Smooth muscle cell (in vitro differentiated cells): ENCODE measurements at regions not wholly inside any gene's neighbourhood (a gene's known extent, or its start where the extent isn't known, plus 50 kb on each side); places are given as distances from the start of the nearest gene placed in this dataset.

Source experiments
- DNase-seq: peaks from one replicate; lab custom pipeline; 2025; ENCODE audit not compliant: unreplicated experiment; lab: John Stamatoyannopoulos, UW
- H2AFZ ChIP-seq: fragments of 200-600 bp; sonication (generic); 2 replicates; pipeline ENCODE4 v1.6.0; 2016; ENCODE audit warnings: antibody characterized with exemption, low read depth, mild to moderate bottlenecking
- H3F3A ChIP-seq: fragments of 200-600 bp; sonication (generic); 2 replicates; pipeline ENCODE4 v1.6.0; 2017; ENCODE audit warnings: antibody characterized with exemption, low read depth
- H3K27ac ChIP-seq: fragments of 200-600 bp; sonication (generic); 2 replicates; pipeline ENCODE4 v1.5.1; 2016; ENCODE audit warnings: low read depth, mild to moderate bottlenecking
- H3K27me3 ChIP-seq: fragments of 200-600 bp; sonication (generic); 2 replicates; pipeline ENCODE4 v1.6.1; 2016; ENCODE audit warnings: low read depth, mild to moderate bottlenecking
- H3K36me3 ChIP-seq: fragments of 200-600 bp; sonication (generic); 2 replicates; pipeline ENCODE4 v1.5.1; 2016; ENCODE audit warnings: low read depth
- H3K4me1 ChIP-seq: fragments of 200-600 bp; sonication (generic); 2 replicates; pipeline ENCODE4 v1.5.1; 2016; ENCODE audit warnings: low read depth
- H3K4me2 ChIP-seq: fragments of 200-600 bp; sonication (generic); 2 replicates; pipeline ENCODE4 v1.6.0; 2016; ENCODE audit warnings: mild to moderate bottlenecking
- H3K4me3 ChIP-seq: fragments of 200-600 bp; sonication (generic); 2 replicates; pipeline ENCODE4 v1.5.1; 2016; ENCODE audit warnings: mild to moderate bottlenecking
- H3K79me2 ChIP-seq: fragments of 200-600 bp; sonication (generic); 2 replicates; pipeline ENCODE4 v1.6.0; 2016; ENCODE audit warnings: low read depth, mild to moderate bottlenecking
- H3K9ac ChIP-seq: fragments of 200-600 bp; sonication (generic); 2 replicates; pipeline ENCODE4 v1.6.0; 2016; ENCODE audit warnings: low read depth
- H3K9me3 ChIP-seq: fragments of 200-600 bp; sonication (generic); replicated peaks from 2 replicates; pipeline ENCODE4 v1.5.1; 2016; ENCODE audit warnings: low read depth
- H4K20me1 ChIP-seq: fragments of 200-600 bp; sonication (generic); 2 replicates; pipeline ENCODE4 v1.6.0; 2016; ENCODE audit warnings: low read depth
- WGBS: methylation state at CpG from one replicate; pipeline ENCODE4 v1.1.7; 2016; ENCODE audit warnings: low lambda C conversion rate; 5-methylcytosine and 5-hydroxymethylcytosine counted together
- TF ChIP-seq, protein P1 (sequence below): fragments of 200-600 bp; sonication (generic); IDR thresholded peaks from 2 replicates; pipeline ENCODE4 v1.5.1; 2017; ENCODE audit warnings: borderline replicate concordance, mild to moderate bottlenecking, antibody characterized with exemption; ENCODE audit not compliant: insufficient read depth, poor library complexity, severe bottlenecking

DNA sequence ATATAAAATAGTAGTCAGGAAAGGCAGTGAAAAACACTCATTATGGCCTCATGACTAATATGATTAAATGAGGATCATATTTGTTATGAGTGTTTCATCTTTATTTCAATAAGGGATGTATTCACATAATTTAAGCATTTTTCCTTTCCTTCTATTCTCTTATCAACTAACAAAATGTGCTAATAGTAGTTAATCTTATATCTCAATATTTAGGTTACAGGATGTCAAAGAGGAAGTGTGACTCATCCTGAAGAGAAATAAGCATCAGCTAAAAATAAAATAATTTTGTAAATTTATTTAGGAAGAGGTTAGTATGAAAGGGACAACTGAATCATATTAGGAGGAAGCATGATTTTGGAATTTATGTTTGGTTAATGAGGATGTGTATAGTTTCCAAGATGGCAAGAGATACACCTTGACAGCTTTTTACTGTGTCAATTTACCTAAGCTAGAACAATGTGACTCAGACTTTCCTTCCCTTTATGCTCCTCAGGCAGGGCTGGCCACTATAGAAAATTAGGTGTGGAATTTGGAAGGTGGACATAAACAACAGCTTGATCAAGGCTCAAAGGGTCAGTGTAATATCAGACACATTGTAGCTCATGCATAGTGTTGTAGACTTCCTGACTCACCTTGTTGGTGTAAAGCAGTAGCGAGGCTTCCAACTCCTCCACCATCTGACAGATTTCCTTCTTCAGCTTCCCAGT, 172.7 kb downstream of the SLITRK1 start:
- H3F3A ChIP-seq: no peaks in the 10 kb centered on the region
- no peak for DNase-seq
- H2AFZ ChIP-seq: no peak overlapping the region
- no peaks in the 10 kb centered on the region for H4K20me1 ChIP-seq
- no peaks in the 10 kb centered on the region for H3K4me1 ChIP-seq
- no peak overlapping the region for H3K4me2 ChIP-seq
- no peaks in the 10 kb centered on the region for H3K79me2 ChIP-seq
- H3K9me3 ChIP-seq: no peaks in the 10 kb centered on the region
- H3K36me3 ChIP-seq: no peaks in the 10 kb centered on the region
- no peak overlapping the region for H3K9ac ChIP-seq
- no peaks in the 10 kb centered on the region for H3K27me3 ChIP-seq
- no peak overlapping the region for H3K27ac ChIP-seq
- no peak overlapping the region for H3K4me3 ChIP-seq
- 100% methylated on average over 1 of the region's 1 CpG for WGBS
- TF ChIP-seq, protein P1, sequence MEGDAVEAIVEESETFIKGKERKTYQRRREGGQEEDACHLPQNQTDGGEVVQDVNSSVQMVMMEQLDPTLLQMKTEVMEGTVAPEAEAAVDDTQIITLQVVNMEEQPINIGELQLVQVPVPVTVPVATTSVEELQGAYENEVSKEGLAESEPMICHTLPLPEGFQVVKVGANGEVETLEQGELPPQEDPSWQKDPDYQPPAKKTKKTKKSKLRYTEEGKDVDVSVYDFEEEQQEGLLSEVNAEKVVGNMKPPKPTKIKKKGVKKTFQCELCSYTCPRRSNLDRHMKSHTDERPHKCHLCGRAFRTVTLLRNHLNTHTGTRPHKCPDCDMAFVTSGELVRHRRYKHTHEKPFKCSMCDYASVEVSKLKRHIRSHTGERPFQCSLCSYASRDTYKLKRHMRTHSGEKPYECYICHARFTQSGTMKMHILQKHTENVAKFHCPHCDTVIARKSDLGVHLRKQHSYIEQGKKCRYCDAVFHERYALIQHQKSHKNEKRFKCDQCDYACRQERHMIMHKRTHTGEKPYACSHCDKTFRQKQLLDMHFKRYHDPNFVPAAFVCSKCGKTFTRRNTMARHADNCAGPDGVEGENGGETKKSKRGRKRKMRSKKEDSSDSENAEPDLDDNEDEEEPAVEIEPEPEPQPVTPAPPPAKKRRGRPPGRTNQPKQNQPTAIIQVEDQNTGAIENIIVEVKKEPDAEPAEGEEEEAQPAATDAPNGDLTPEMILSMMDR: no peak

DNA sequence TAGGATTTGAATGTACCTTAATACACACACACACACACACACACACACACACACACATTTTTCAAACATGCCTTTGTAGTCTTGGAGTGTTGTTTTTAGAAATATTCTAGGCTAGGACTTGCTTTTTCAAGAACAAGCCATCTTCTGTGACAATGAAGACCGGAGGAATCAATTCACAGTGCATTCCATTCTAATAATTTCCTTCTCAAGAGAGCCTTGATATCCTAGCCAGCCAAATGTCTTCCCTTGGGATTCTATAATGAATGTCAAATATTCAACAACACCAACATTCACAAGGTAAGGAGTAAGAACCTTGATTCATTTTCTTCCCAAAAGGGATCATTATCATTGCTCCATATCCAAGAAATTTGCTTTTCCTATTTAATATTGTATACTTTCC, 180.3 kb downstream of the SLITRK1 start:
- H4K20me1 ChIP-seq: no peaks in the 10 kb centered on the region
- H2AFZ ChIP-seq: no peak overlapping the region
- no peak overlapping the region for H3K4me3 ChIP-seq
- H3K79me2 ChIP-seq: no peaks in the 10 kb centered on the region
- no peaks in the 10 kb centered on the region for H3K27me3 ChIP-seq
- no peak overlapping the region for H3K9ac ChIP-seq
- no peak for DNase-seq
- H3K4me2 ChIP-seq: no peak overlapping the region
- H3K27ac ChIP-seq: no peak overlapping the region
- no peaks in the 10 kb centered on the region for H3K9me3 ChIP-seq
- no peaks in the 10 kb centered on the region for H3F3A ChIP-seq
- H3K4me1 ChIP-seq: no peaks in the 10 kb centered on the region
- 86% methylated on average over 1 of the region's 1 CpG for WGBS
- TF ChIP-seq, protein P1: no peak
- no peaks in the 10 kb centered on the region for H3K36me3 ChIP-seq

DNA sequence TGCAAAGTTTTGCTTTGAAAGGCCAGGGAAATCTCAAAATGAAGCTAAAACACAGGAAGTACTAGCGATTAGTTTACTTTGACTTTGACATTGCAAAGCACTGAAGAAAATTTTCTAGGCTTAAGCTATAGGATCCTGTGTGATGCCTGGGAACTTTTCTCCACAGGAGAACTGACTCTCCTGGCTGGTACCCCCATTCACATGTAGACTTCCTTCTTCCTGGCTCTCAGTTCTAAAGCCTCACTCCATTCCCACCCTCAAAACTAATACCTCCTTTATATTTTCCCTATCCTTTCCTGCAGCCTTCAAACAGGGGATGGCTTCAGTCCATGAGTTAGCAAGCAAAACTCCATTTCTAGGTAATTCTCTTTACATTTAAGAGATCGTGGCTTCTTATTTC, 189.5 kb downstream of the SLITRK1 start:
- Histone ChIP-seq H3K36me3 (no peaks in the 10 kb centered on the region), H4K20me1 (no peaks in the 10 kb centered on the region), H3K4me1 (no peaks in the 10 kb centered on the region), H3K4me2 (no peak overlapping the region), H3K9ac (no peak overlapping the region), H3K27me3 (no peaks in the 10 kb centered on the region), H3K4me3 (no peak overlapping the region), H3F3A (no peaks in the 10 kb centered on the region), H3K9me3 (no peaks in the 10 kb centered on the region), H3K27ac (no peak overlapping the region), H3K79me2 (no peaks in the 10 kb centered on the region), H2AFZ (no peak overlapping the region)
- WGBS: 85% methylated on average over 2 of the region's 2 CpGs
- TF ChIP-seq, protein P1: no peak
- DNase-seq: no peak

DNA sequence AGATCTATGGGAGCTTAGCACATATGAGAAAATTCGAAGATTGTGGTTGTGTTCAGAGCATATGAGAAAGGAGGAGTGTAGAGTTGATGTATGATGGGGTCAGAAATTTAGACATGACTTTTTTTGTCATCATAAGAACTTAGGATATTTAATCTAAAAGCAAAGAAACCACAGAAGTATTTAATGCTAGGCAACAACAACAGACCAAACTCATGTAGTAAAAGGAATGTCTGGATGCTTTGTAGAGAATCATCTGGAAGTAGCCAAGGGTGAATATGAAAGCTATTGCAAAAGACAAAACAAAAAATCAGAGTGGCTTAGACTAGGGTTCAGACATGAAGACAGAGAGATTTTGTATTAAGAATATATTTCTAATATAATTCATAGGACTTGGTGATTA, 190.3 kb downstream of the SLITRK1 start:
- Histone ChIP-seq H2AFZ (no peak overlapping the region), H3K4me3 (no peak overlapping the region), H3K4me2 (no peak overlapping the region), H3F3A (no peaks in the 10 kb centered on the region), H4K20me1 (no peaks in the 10 kb centered on the region), H3K27me3 (no peaks in the 10 kb centered on the region), H3K9ac (no peak overlapping the region), H3K27ac (no peak overlapping the region), H3K79me2 (no peaks in the 10 kb centered on the region), H3K4me1 (no peaks in the 10 kb centered on the region), H3K36me3 (no peaks in the 10 kb centered on the region), H3K9me3 (no peaks in the 10 kb centered on the region)
- no peak for DNase-seq
- TF ChIP-seq, protein P1: no peak
- WGBS: 65% methylated on average over 1 of the region's 1 CpG
